Esophagus squamous epithelium (tissue), 4 donors: ENCODE measurements at regions not wholly inside any gene's neighbourhood (a gene's known extent, or its start where the extent isn't known, plus 50 kb on each side); places are given as distances from the start of the nearest gene placed in this dataset.

Experiments used
- POLR2A ChIP-seq, 4 donors: fragments of 450-650 bp; IDR thresholded peaks; one replicate each; pipeline ENCODE4 v1.6.1; 2017; ENCODE audit warnings: antibody characterized with exemption in 4 of 4, mild to moderate bottlenecking in 4 of 4, moderate library complexity in 3 of 4
- TF ChIP-seq, protein P1 (sequence below), 6 experiments: fragments of 450-650 bp in 4 of 6; fragments of 200-600 bp in 2 of 6; sonication (generic) in 2 of 6; IDR thresholded peaks; one replicate each; pipeline ENCODE4 v1.5.1; 2016 to 2019; ENCODE audit warnings: antibody characterized with exemption in 6 of 6, mild to moderate bottlenecking in 4 of 6, moderate library complexity in 4 of 6

- TF ChIP-seq, protein P1, sequence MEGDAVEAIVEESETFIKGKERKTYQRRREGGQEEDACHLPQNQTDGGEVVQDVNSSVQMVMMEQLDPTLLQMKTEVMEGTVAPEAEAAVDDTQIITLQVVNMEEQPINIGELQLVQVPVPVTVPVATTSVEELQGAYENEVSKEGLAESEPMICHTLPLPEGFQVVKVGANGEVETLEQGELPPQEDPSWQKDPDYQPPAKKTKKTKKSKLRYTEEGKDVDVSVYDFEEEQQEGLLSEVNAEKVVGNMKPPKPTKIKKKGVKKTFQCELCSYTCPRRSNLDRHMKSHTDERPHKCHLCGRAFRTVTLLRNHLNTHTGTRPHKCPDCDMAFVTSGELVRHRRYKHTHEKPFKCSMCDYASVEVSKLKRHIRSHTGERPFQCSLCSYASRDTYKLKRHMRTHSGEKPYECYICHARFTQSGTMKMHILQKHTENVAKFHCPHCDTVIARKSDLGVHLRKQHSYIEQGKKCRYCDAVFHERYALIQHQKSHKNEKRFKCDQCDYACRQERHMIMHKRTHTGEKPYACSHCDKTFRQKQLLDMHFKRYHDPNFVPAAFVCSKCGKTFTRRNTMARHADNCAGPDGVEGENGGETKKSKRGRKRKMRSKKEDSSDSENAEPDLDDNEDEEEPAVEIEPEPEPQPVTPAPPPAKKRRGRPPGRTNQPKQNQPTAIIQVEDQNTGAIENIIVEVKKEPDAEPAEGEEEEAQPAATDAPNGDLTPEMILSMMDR (IDR thresholded peaks at IDR 0.05), result peak in 1 of 6 experiments; percentile 9
- no peak for TF ChIP-seq POLR2A (IDR thresholded peaks at IDR 0.05)
These were observed 51.3 kb upstream of the KCNA1 start for GRCh38 chr12:4858386-4858785.
